ENCODE measurements at regions not wholly inside any gene's neighbourhood (a gene's known extent, or its start where the extent isn't known, plus 50 kb on each side); places are given as distances from the start of the nearest gene placed in this dataset.

DNA sequence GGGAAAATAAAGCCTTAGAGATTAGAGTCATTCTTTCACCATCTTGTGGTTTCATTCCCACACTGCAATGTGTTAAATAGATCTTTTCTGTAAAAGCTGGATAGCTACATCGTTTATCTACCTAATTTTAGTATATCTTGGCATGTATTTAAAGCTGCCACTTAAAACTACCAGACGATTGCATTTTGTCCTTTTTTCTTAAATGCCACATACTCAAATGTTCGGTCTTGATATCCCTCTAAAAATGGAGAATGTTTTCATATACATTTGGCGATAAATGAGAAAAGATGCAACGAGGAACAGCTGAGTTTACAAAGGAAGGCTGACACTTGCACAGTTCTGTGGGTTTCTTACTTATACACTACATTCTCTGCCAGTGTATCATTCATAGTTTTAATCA lies 148.3 kb downstream of the CENPC start:
- Histone ChIP-seq H3K27me3 (replicated peaks; ENCODE audit: insufficient read depth, low read length) (no peaks in the 10 kb centered on the region), H3K9me3 (replicated peaks; ENCODE audit: insufficient read depth, low read length) (no peaks in the 10 kb centered on the region), H3K4me3 (ENCODE audit: low read length) (no peak overlapping the region), H3K9me2 (replicated peaks; ENCODE audit: insufficient read depth, low read length) (no peaks in the 10 kb centered on the region), H3K27ac (ENCODE audit: low read length) (no peak overlapping the region), H3K9ac (ENCODE audit: low read length) (no peak overlapping the region), H3K4me2 (ENCODE audit: low read depth, low read length) (no peak overlapping the region), H3K79me2 (ENCODE audit: low read length) (no peaks in the 10 kb centered on the region), H2AFZ (ENCODE audit: low read length) (no peak overlapping the region), H4K20me1 (ENCODE audit: insufficient read depth, low read length) (no peaks in the 10 kb centered on the region), H3K36me3 (replicated peaks; ENCODE audit: insufficient read depth, low read length) (no peaks in the 10 kb centered on the region), H3K4me1 (ENCODE audit: low read length) (no peaks in the 10 kb centered on the region), H3F3A (ENCODE audit: insufficient read depth, low read length) (no peaks in the 10 kb centered on the region)
- no peak for TF ChIP-seq EZH2phosphoT487 (IDR thresholded peaks at IDR 0.05; ENCODE audit: low read length)
- TF ChIP-seq EZH2 (optimal IDR thresholded peaks at IDR 0.05; ENCODE audit: low read depth, low read length): no peak
- TF ChIP-seq, protein P1, sequence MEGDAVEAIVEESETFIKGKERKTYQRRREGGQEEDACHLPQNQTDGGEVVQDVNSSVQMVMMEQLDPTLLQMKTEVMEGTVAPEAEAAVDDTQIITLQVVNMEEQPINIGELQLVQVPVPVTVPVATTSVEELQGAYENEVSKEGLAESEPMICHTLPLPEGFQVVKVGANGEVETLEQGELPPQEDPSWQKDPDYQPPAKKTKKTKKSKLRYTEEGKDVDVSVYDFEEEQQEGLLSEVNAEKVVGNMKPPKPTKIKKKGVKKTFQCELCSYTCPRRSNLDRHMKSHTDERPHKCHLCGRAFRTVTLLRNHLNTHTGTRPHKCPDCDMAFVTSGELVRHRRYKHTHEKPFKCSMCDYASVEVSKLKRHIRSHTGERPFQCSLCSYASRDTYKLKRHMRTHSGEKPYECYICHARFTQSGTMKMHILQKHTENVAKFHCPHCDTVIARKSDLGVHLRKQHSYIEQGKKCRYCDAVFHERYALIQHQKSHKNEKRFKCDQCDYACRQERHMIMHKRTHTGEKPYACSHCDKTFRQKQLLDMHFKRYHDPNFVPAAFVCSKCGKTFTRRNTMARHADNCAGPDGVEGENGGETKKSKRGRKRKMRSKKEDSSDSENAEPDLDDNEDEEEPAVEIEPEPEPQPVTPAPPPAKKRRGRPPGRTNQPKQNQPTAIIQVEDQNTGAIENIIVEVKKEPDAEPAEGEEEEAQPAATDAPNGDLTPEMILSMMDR (IDR thresholded peaks at IDR 0.05; ENCODE audit: low read length): no peak
- DNase-seq: no peak

DNA sequence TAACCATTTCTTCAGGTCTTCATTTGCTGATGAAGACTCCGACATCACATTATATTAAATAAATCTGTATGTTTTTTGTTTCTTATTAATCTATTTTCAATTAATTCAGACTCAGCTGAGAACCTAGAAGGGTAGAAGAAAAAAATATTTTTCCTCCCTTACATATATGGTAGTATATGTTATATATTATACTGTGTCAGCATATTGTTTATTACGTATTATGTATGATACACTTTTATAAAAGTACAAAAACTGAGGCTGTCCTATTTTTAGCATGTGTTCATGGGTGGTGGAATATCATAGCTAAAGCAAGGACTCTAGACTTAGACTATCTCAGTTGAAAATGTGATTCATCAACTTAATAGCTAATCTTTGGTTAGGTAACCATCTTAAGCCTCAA lies 149.3 kb downstream of the CENPC start:
- Histone ChIP-seq H3K9me2 (replicated peaks; ENCODE audit: insufficient read depth, low read length) (no peaks in the 10 kb centered on the region), H3K4me3 (ENCODE audit: low read length) (no peak overlapping the region), H3K9me3 (replicated peaks; ENCODE audit: insufficient read depth, low read length) (no peaks in the 10 kb centered on the region), H4K20me1 (ENCODE audit: insufficient read depth, low read length) (no peaks in the 10 kb centered on the region), H3K4me1 (ENCODE audit: low read length) (no peaks in the 10 kb centered on the region), H2AFZ (ENCODE audit: low read length) (no peak overlapping the region), H3K79me2 (ENCODE audit: low read length) (no peaks in the 10 kb centered on the region), H3K9ac (ENCODE audit: low read length) (no peak overlapping the region), H3K36me3 (replicated peaks; ENCODE audit: insufficient read depth, low read length) (no peaks in the 10 kb centered on the region), H3F3A (ENCODE audit: insufficient read depth, low read length) (no peaks in the 10 kb centered on the region), H3K4me2 (ENCODE audit: low read depth, low read length) (no peak overlapping the region), H3K27me3 (replicated peaks; ENCODE audit: insufficient read depth, low read length) (no peaks in the 10 kb centered on the region), H3K27ac (ENCODE audit: low read length) (no peak overlapping the region)
- TF ChIP-seq EZH2 (optimal IDR thresholded peaks at IDR 0.05; ENCODE audit: low read depth, low read length) (no peak), EZH2phosphoT487 (IDR thresholded peaks at IDR 0.05; ENCODE audit: low read length) (no peak)
- no peak for DNase-seq

DNA sequence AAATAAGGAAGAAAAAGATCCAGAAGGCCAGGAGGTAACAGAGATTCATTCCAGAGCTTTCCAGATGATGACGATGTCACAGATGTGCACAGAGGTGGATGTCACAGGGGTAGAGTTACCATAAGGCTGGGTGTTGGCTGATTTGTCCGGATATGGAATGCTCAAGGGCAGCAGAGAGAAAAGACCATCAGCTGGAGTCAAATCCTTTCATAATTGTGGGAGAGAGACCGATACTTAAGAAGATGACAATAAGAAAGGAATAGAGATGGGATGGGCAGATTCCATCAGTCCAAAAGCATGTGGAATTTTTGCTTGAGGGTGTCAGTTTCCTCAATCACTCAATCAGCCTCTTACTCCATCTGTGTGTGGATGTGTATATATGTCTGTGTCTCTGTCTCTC lies 150.4 kb downstream of the CENPC start:
- Histone ChIP-seq H3K9me2 (replicated peaks; ENCODE audit: insufficient read depth, low read length) (no peaks in the 10 kb centered on the region), H3K9ac (ENCODE audit: low read length) (no peak overlapping the region), H3K27me3 (replicated peaks; ENCODE audit: insufficient read depth, low read length) (no peaks in the 10 kb centered on the region), H3K4me2 (ENCODE audit: low read depth, low read length) (no peak overlapping the region), H3K4me3 (ENCODE audit: low read length) (no peak overlapping the region), H3K27ac (ENCODE audit: low read length) (no peak overlapping the region), H3K4me1 (ENCODE audit: low read length) (no peaks in the 10 kb centered on the region), H3K36me3 (replicated peaks; ENCODE audit: insufficient read depth, low read length) (no peaks in the 10 kb centered on the region), H4K20me1 (ENCODE audit: insufficient read depth, low read length) (no peaks in the 10 kb centered on the region), H3K79me2 (ENCODE audit: low read length) (no peaks in the 10 kb centered on the region), H3F3A (ENCODE audit: insufficient read depth, low read length) (no peaks in the 10 kb centered on the region), H2AFZ (ENCODE audit: low read length) (no peak overlapping the region), H3K9me3 (replicated peaks; ENCODE audit: insufficient read depth, low read length) (no peaks in the 10 kb centered on the region)
- no peak for DNase-seq
- TF ChIP-seq EZH2 (optimal IDR thresholded peaks at IDR 0.05; ENCODE audit: low read depth, low read length) (no peak), EZH2phosphoT487 (IDR thresholded peaks at IDR 0.05; ENCODE audit: low read length) (no peak)
- TF ChIP-seq, protein P1 (IDR thresholded peaks at IDR 0.05; ENCODE audit: low read length): no peak

DNA sequence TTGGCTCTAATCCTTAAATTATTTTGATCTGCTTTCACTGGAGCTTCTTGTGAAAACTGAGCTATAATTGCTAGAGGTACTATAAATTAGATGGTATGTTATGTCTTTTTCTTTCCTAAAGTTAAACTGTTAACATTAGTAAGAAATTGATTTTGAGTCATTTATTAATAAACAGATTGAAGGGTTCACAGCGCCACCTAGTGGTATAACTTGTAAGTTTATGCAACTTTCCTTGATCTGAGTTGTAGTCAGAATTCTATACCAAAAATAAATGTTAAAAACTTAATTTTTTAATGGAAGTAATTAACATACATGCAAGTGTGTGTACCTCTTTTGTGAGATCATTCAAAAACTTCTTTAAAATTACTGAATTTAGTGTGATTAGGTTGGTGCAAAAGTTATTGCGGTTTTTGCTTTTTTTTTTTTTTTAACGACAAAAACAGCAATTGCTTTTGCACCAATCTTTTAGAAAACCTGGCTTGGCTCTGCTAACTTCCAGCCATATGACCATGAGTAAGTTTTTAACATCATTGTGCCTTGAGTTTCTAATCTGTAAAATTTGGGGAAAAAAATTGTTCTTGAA lies 151.5 kb downstream of the CENPC start:
- H4K20me1 ChIP-seq (ENCODE audit: insufficient read depth, low read length): no peaks in the 10 kb centered on the region
- H2AFZ ChIP-seq (ENCODE audit: low read length): no peak overlapping the region
- no peaks in the 10 kb centered on the region for H3F3A ChIP-seq (ENCODE audit: insufficient read depth, low read length)
- H3K36me3 ChIP-seq (replicated peaks; ENCODE audit: insufficient read depth, low read length): no peaks in the 10 kb centered on the region
- no peaks in the 10 kb centered on the region for H3K9me3 ChIP-seq (replicated peaks; ENCODE audit: insufficient read depth, low read length)
- H3K4me2 ChIP-seq (ENCODE audit: low read depth, low read length): no peak overlapping the region
- no peaks in the 10 kb centered on the region for H3K27me3 ChIP-seq (replicated peaks; ENCODE audit: insufficient read depth, low read length)
- H3K27ac ChIP-seq (ENCODE audit: low read length): no peak overlapping the region
- peak; percentile 35 for DNase-seq
- H3K9me2 ChIP-seq (replicated peaks; ENCODE audit: insufficient read depth, low read length): no peaks in the 10 kb centered on the region
- TF ChIP-seq, protein P1 (IDR thresholded peaks at IDR 0.05; ENCODE audit: low read length): peak; percentile 79
- TF ChIP-seq EZH2 (optimal IDR thresholded peaks at IDR 0.05; ENCODE audit: low read depth, low read length): no peak
- no peak for TF ChIP-seq EZH2phosphoT487 (IDR thresholded peaks at IDR 0.05; ENCODE audit: low read length)
- no peaks in the 10 kb centered on the region for H3K79me2 ChIP-seq (ENCODE audit: low read length)
- no peak overlapping the region for H3K4me3 ChIP-seq (ENCODE audit: low read length)
- no peak overlapping the region for H3K9ac ChIP-seq (ENCODE audit: low read length)
- H3K4me1 ChIP-seq (ENCODE audit: low read length): no peaks in the 10 kb centered on the region

Data from MM.1S (cell line).